Fibroblast of lung (primary cell): ENCODE measurements at regions not wholly inside any gene's neighbourhood (a gene's known extent, or its start where the extent isn't known, plus 50 kb on each side); places are given as distances from the start of the nearest gene placed in this dataset.
"Not testable (repeated sequence)": the region's sequence is repeated elsewhere in the genome, so short reads cannot be mapped to it uniquely, and the experiment has no call there.

Source experiments
- DNase-seq, 2 donors: peaks; one replicate each; pipeline versions ENCODE4 v3.0.0 to v3.0.0-alpha.2; 2010; ENCODE audit warnings: low read depth in 2 of 2
- H2AFZ ChIP-seq: 2 replicates; pipeline ENCODE4 v1.5.1; 2012; ENCODE audit warnings: low read length, control low read depth, inconsistent platforms
- H3K27ac ChIP-seq: 2 replicates; pipeline ENCODE4 v1.5.1; 2011; ENCODE audit warnings: low read length, control low read depth; ENCODE audit not compliant: insufficient read depth
- H3K27me3 ChIP-seq: 2 replicates; pipeline ENCODE4 v1.5.1; 2011; ENCODE audit warnings: mild to moderate bottlenecking, low read length; ENCODE audit not compliant: control insufficient read depth, insufficient read depth
- H3K36me3 ChIP-seq: 2 replicates; pipeline ENCODE4 v1.5.1; 2011; ENCODE audit warnings: low read length; ENCODE audit not compliant: control insufficient read depth, insufficient read depth
- H3K4me1 ChIP-seq: 2 replicates; pipeline ENCODE4 v1.5.1; 2011; ENCODE audit warnings: low read length; ENCODE audit not compliant: control insufficient read depth, insufficient read depth; ENCODE audit errors: extremely low read depth
- H3K4me2 ChIP-seq: 2 replicates; pipeline ENCODE4 v1.5.1; 2011; ENCODE audit warnings: low read length, control low read depth; ENCODE audit not compliant: insufficient read depth; ENCODE audit errors: extremely low read depth
- H3K4me3 ChIP-seq, 4 experiments: fragments of 200-600 bp in 1 of 4; sonication (generic) in 1 of 4; replicated peaks in 1 of 4; 2 replicates each; pipeline ENCODE4 v1.5.1; 2011 to 2016; ENCODE audit warnings: low read length in 4 of 4, low read depth in 3 of 4, mild to moderate bottlenecking in 3 of 4, control low read depth in 2 of 4, inconsistent platforms in 1 of 4, mixed read lengths in 1 of 4; ENCODE audit not compliant: insufficient read depth in 1 of 4; ENCODE audit errors: control extremely low read depth in 1 of 4
- H3K79me2 ChIP-seq: 2 replicates; pipeline ENCODE4 v1.5.1; 2012; ENCODE audit warnings: mild to moderate bottlenecking, low read length, inconsistent platforms; ENCODE audit not compliant: control insufficient read depth, insufficient read depth
- H3K9ac ChIP-seq: 2 replicates; pipeline ENCODE4 v1.5.1; 2011; ENCODE audit warnings: mild to moderate bottlenecking, low read length, control low read depth; ENCODE audit not compliant: insufficient read depth
- H3K9me3 ChIP-seq: 2 replicates; pipeline ENCODE4 v1.5.1; 2012; ENCODE audit warnings: low read depth, low read length; ENCODE audit not compliant: control insufficient read depth, insufficient read depth
- H4K20me1 ChIP-seq: 2 replicates; pipeline ENCODE4 v1.5.1; 2011; ENCODE audit warnings: low read length; ENCODE audit not compliant: control insufficient read depth, insufficient read depth; ENCODE audit errors: extremely low read depth
- EZH2 ChIP-seq: IDR thresholded peaks from 2 replicates; pipeline ENCODE4 v1.5.1; 2012; ENCODE audit warnings: low read length, control low read depth, mild to moderate bottlenecking; ENCODE audit errors: missing control alignments
- TF ChIP-seq, protein P1 (sequence below), 2 donors: IDR thresholded peaks in 1 of 2; conservative IDR thresholded peaks in 1 of 2; 1 replicate in 1 of 2; 2 replicates in 1 of 2; pipeline ENCODE4 v1.5.1; 2011 to 2012; ENCODE audit warnings: low read length in 2 of 2, control low read depth in 1 of 2, inconsistent platforms in 1 of 2, low read depth in 1 of 2, mild to moderate bottlenecking in 1 of 2

DNA sequence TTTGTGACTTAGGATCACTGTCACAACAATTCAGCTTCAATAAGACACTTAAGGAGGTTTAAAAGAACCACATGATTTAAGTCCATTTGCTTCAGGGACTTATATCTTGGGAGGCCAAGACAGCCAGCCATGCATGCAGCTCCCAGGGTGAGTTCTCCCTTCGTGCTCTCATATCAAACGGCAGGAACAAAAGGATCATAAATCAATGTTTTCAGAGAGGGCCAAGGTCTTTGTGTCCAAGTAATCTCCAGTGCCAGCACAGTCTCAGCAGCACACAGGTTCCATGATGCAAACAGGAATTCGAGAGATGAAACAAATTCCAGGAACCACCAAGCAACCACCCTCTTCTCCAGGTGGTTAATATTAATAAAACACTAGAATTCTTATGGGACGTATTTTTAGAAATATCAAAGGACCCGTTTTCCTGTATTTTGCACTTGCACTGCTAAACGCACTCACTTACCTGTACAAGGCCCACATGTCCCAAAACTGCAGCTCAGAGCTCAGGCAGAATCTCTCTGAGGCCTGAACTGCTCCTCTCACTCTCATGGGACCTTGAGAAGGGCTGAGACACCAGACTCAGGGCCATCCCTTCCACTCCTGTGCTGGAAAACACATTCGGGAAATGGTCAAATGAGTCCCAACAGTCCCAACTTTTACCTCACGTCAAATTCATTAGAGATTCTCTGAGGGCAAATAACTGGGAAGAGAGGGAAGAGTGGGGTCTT is 100.0 kb upstream of the RAB4A start:
- no peaks in the 10 kb centered on the region for H3K4me1 ChIP-seq
- H3K27me3 ChIP-seq: no peaks in the 10 kb centered on the region
- TF ChIP-seq EZH2: no peak
- TF ChIP-seq, protein P1, sequence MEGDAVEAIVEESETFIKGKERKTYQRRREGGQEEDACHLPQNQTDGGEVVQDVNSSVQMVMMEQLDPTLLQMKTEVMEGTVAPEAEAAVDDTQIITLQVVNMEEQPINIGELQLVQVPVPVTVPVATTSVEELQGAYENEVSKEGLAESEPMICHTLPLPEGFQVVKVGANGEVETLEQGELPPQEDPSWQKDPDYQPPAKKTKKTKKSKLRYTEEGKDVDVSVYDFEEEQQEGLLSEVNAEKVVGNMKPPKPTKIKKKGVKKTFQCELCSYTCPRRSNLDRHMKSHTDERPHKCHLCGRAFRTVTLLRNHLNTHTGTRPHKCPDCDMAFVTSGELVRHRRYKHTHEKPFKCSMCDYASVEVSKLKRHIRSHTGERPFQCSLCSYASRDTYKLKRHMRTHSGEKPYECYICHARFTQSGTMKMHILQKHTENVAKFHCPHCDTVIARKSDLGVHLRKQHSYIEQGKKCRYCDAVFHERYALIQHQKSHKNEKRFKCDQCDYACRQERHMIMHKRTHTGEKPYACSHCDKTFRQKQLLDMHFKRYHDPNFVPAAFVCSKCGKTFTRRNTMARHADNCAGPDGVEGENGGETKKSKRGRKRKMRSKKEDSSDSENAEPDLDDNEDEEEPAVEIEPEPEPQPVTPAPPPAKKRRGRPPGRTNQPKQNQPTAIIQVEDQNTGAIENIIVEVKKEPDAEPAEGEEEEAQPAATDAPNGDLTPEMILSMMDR (conservative IDR thresholded peaks at IDR 0.05 in 1 of 2, IDR thresholded peaks at IDR 0.05 in 1 of 2; ENCODE audit: low read depth in 1 of 2, low read length in 2 of 2): no peak
- H3K36me3 ChIP-seq: no peaks in the 10 kb centered on the region
- H2AFZ ChIP-seq: no peak overlapping the region
- no peak overlapping the region for H3K4me2 ChIP-seq
- no peaks in the 10 kb centered on the region for H4K20me1 ChIP-seq
- no peaks in the 10 kb centered on the region for H3K79me2 ChIP-seq
- no peak for DNase-seq
- H3K27ac ChIP-seq: no peak overlapping the region
- no peak overlapping the region for H3K4me3 ChIP-seq
- no peak overlapping the region for H3K9ac ChIP-seq
- no peaks in the 10 kb centered on the region for H3K9me3 ChIP-seq

DNA sequence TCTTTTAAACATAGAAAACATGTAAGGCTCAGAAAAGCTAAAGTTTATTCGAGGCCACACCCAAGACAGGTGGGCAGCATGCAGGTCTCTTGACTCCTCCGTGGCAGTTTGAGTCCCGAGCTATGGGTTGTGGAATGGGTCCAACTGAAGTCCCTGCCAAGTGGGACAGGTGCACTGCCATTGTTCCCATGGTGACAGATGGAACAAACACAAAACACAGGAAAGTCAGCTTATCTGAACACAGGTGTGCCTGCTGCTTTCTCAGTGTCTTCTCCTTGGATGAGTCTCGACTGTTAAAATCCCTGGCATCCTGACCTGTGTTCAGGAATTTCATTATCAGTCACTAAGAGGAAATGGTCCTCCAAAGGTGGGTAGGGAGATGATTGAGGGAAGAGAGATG is 99.0 kb upstream of the RAB4A start:
- Histone ChIP-seq H3K4me2 (no peak overlapping the region), H3K4me1 (no peaks in the 10 kb centered on the region), H3K4me3 (no peak overlapping the region), H3K27ac (no peak overlapping the region), H3K79me2 (no peaks in the 10 kb centered on the region), H3K9ac (no peak overlapping the region), H3K27me3 (no peaks in the 10 kb centered on the region), H4K20me1 (no peaks in the 10 kb centered on the region), H2AFZ (no peak overlapping the region), H3K9me3 (no peaks in the 10 kb centered on the region), H3K36me3 (no peaks in the 10 kb centered on the region)
- TF ChIP-seq, protein P1 (conservative IDR thresholded peaks at IDR 0.05 in 1 of 2, IDR thresholded peaks at IDR 0.05 in 1 of 2; ENCODE audit: low read depth in 1 of 2, low read length in 2 of 2): no peak
- no peak for TF ChIP-seq EZH2
- no peak for DNase-seq

DNA sequence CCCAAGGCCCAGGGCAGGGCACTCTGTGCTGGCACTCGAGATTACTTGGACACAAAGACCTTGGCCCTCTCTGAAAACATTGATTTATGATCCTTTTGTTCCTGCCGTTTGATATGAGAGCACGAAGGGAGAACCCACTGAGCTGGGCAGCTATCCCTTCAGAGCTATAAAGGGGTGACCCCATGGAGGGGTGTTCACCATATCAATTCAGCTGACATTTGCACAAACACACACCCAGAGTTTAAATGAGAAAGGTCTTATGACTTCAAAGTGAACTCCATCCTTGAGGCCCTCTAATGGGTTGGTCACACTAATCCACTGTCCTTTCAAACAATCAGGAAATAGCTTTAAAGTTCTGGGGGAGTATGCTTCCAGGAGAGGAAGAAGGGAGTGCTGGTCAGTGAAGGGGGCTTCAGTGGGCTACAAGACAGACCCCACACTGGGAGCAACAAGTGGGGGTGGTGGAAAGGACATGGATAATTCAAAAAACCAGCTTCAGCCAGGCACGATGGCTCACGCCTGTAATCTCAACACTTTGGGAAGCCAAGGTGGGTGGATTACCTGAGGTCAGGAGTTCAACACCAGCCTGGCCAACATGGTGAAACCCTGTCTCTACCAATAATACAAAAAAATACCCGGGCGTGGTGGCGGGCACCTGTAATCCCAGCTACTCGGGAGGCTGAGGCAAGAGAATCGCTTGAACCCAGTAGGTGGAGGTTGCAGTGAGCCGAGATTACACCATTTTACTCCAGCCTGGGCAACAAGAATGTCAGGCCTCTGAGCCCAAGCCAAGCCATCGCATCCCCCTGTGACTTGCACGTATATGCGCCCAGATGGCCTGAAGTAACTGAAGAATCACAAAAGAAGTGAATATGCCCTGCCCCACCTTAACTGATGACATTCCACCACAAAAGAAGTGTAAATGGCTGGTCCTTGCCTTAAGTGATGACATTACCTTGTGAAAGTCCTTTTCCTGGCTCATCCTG is 97.1 kb upstream of the RAB4A start:
- H2AFZ ChIP-seq, H3K9ac ChIP-seq, DNase-seq, H3K27me3 ChIP-seq, H3K4me2 ChIP-seq, H3K36me3 ChIP-seq, H3K4me3 ChIP-seq, H3K4me1 ChIP-seq, H4K20me1 ChIP-seq, H3K27ac ChIP-seq, H3K9me3 ChIP-seq, H3K79me2 ChIP-seq: not testable (repeated sequence)

DNA sequence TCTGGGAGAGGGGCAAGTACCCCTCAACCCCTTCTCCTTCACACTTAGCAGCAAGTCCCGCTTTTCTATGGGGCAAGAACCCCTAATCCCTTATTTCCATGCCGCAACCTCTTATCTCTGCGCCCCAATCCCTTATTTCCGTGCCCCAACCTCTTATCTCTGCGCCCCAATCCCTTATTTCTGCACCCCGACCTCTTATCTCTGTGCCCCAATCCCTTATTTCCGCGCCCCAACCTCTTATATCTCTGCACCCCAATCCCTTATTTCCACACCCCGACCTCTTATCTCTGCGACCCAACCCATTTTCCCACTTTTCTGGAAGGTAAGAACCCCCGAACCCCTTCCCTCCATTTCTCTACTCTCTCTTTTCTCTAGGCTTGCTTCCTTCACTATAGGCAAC is 95.6 kb upstream of the RAB4A start:
- H3K27me3 ChIP-seq, H3K4me1 ChIP-seq, H3K27ac ChIP-seq: not testable (repeated sequence)

DNA sequence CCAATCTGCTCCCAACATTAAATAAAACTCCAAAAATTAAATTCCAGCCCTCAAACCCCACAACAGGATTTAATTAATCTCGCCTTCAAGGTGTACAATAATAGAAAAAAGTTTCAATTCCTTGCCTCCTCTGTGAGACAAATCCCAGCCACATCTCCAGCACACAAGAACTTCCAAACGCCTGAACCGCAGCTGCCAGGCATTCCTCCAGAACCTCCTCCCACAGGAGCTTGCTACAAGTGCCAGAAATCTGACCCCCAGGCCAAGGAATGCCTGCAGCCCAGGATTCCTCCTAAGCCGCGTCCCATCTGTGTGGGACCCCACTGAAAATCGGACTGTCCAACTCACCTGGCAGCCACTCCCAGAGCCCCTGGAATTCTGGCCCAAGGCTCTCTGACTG is 94.5 kb upstream of the RAB4A start:
- not testable (repeated sequence) for H3K79me2 ChIP-seq, H3K27me3 ChIP-seq, H4K20me1 ChIP-seq, H3K9me3 ChIP-seq, H3K9ac ChIP-seq, H3K36me3 ChIP-seq, H3K4me1 ChIP-seq, H2AFZ ChIP-seq, H3K27ac ChIP-seq, H3K4me3 ChIP-seq, H3K4me2 ChIP-seq
- peak in 1 of 2 donors; percentile 51 for DNase-seq

More for the DNA sequence above, 95.6 kb upstream of the RAB4A start:
- not testable (repeated sequence) for DNase-seq, H3K79me2 ChIP-seq, H3K4me3 ChIP-seq, H4K20me1 ChIP-seq, H3K36me3 ChIP-seq, H2AFZ ChIP-seq, H3K4me2 ChIP-seq, H3K9me3 ChIP-seq, H3K9ac ChIP-seq
